ENCODE measurements at regions not wholly inside any gene's neighbourhood (a gene's known extent, or its start where the extent isn't known, plus 50 kb on each side); places are given as distances from the start of the nearest gene placed in this dataset.

DNA sequence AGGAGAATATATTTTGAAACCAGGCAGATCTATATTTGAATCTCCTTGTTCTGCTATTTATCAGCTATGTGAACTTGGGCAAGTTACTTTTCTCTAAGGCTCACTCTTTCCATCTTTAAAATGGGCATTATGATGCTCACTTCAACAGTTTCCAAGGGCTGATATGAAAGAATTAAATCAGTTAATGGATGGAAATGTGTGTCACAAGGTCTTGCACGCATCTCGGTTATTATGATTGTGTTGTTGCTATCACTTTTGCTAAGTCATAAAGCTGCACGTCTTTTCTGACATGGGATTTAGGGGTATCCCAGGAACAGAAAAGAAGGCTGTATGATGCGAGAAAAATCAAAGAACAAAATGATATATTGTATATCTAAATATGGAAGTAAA lies 721.5 kb upstream of the TBX3 start:
- H3K9me3 ChIP-seq (ENCODE audit: control insufficient read depth in 2 of 2, insufficient read depth in 1 of 2, low read depth in 1 of 2, low read length in 1 of 2): peaks cover 0 to 2% of the 10 kb centered on the region in 2 donors

DNA sequence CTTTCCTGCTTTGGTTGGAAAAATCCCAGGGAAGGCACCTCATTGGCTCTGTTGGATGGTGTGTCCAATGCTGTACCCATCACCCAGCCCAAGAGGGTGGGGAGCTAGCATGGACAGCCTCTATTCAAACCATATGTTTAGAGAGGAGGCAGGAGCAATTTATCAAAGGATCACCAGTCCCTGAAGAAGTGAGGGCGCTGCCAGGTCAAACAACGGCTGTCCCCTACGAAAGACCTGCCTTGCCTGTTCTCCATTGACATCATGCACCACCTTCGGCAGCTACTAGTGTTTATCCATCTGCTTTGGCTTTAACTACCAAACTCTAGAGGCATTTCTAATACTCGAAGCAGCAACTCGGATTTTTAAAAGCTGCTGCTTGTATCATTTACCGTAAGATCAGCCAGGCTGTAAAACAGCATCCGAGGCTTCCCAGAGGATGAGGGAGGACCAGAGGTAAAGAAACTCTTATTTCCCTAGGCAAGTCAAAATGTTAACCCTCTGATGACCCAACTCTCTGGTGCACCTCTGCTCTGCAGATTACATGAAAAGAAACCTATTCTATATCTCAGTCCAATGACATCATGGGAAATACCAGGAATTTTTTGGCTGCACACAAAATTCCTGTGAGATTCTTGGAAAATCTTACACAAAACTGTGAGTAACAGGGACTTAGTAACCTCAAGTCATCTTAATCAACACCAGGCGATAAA lies 720.9 kb upstream of the TBX3 start:
- no peaks in the 10 kb centered on the region for H3K4me1 ChIP-seq (ENCODE audit: control insufficient read depth in 2 of 2, insufficient read depth in 2 of 2, low read length in 1 of 2)
- H3K9me3 ChIP-seq (ENCODE audit: control insufficient read depth in 2 of 2, insufficient read depth in 1 of 2, low read depth in 1 of 2, low read length in 1 of 2): peaks cover 0 to 2% of the 10 kb centered on the region in 2 donors
- no peaks in the 10 kb centered on the region for H3K27me3 ChIP-seq (ENCODE audit: control insufficient read depth in 1 of 2, insufficient read depth in 2 of 2, low read length in 2 of 2)
- no peak overlapping the region for H3K27ac ChIP-seq (ENCODE audit: low read depth in 2 of 2, low read length in 1 of 2)
- WGBS, 2 donors: 51 to 58% methylated on average over 9 of the region's 9 CpGs
- no peaks in the 10 kb centered on the region for H3K36me3 ChIP-seq (ENCODE audit: control insufficient read depth in 2 of 2, insufficient read depth in 2 of 2, low read length in 1 of 2)
- no peak overlapping the region for H3K4me3 ChIP-seq (ENCODE audit: low read depth in 1 of 2, low read length in 2 of 2)

More for the DNA sequence above, 721.5 kb upstream of the TBX3 start:
- Histone ChIP-seq H3K27me3 (ENCODE audit: control insufficient read depth in 1 of 2, insufficient read depth in 2 of 2, low read length in 2 of 2) (no peaks in the 10 kb centered on the region), H3K4me1 (ENCODE audit: control insufficient read depth in 2 of 2, insufficient read depth in 2 of 2, low read length in 1 of 2) (no peaks in the 10 kb centered on the region), H3K36me3 (ENCODE audit: control insufficient read depth in 2 of 2, insufficient read depth in 2 of 2, low read length in 1 of 2) (no peaks in the 10 kb centered on the region), H3K27ac (ENCODE audit: low read depth in 2 of 2, low read length in 1 of 2) (no peak overlapping the region), H3K4me3 (ENCODE audit: low read depth in 1 of 2, low read length in 2 of 2) (no peak overlapping the region)
- 88 to 89% methylated on average over 4 of the region's 4 CpGs for WGBS, 2 donors

DNA sequence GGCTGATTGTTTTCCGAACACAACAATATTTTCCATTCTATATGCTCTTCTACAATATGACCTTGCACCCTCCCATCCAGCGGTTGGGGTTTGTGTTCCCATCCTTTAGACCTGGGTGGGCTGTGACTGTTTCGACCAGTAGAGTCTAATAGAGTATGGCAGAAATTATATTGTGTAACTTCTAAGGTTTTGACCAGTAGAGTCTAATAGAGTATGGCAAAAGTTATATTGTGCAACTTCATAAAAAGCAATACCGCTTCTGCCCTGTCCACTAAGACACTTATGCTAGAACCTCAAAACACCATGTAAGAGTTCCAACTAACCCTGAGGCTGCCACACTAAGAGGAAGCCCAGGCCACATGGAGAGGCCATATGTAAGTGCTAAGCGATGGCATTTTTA lies 719.7 kb upstream of the TBX3 start:
- WGBS, 2 donors: 88 to 96% methylated on average over 5 of the region's 5 CpGs
- Histone ChIP-seq H3K4me1 (ENCODE audit: control insufficient read depth in 2 of 2, insufficient read depth in 2 of 2, low read length in 1 of 2) (no peaks in the 10 kb centered on the region), H3K27ac (ENCODE audit: low read depth in 2 of 2, low read length in 1 of 2) (no peak overlapping the region), H3K9me3 (ENCODE audit: control insufficient read depth in 2 of 2, insufficient read depth in 1 of 2, low read depth in 1 of 2, low read length in 1 of 2) (peaks cover 0 to 2% of the 10 kb centered on the region in 2 donors), H3K27me3 (ENCODE audit: control insufficient read depth in 1 of 2, insufficient read depth in 2 of 2, low read length in 2 of 2) (no peaks in the 10 kb centered on the region), H3K4me3 (ENCODE audit: low read depth in 1 of 2, low read length in 2 of 2) (no peak overlapping the region), H3K36me3 (ENCODE audit: control insufficient read depth in 2 of 2, insufficient read depth in 2 of 2, low read length in 1 of 2) (no peaks in the 10 kb centered on the region)

DNA sequence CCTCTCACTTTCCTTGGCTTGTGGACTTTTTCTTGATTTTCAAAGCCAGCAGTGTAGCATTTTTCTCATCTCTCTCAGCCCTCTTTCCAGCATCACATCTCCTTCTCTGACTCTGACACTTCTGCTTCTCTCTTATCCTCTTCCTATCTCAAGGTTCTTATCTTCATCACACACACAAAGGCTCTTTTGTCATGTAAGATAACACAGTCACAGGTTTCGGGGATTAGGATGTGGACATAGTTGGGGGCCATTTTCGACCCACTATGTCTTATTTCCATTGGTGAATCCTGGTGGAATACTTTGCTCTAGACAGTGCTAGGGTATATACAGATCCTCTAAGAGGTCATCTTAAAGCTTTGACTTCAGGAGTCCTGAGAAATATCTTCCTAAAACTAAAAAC lies 719.3 kb upstream of the TBX3 start:
- H3K27ac ChIP-seq (ENCODE audit: low read depth in 2 of 2, low read length in 1 of 2): no peak overlapping the region
- no peaks in the 10 kb centered on the region for H3K27me3 ChIP-seq (ENCODE audit: control insufficient read depth in 1 of 2, insufficient read depth in 2 of 2, low read length in 2 of 2)
- H3K4me1 ChIP-seq (ENCODE audit: control insufficient read depth in 2 of 2, insufficient read depth in 2 of 2, low read length in 1 of 2): no peaks in the 10 kb centered on the region
- no peak overlapping the region for H3K4me3 ChIP-seq (ENCODE audit: low read depth in 1 of 2, low read length in 2 of 2)
- peaks cover 0 to 2% of the 10 kb centered on the region in 2 donors for H3K9me3 ChIP-seq (ENCODE audit: control insufficient read depth in 2 of 2, insufficient read depth in 1 of 2, low read depth in 1 of 2, low read length in 1 of 2)
- H3K36me3 ChIP-seq (ENCODE audit: control insufficient read depth in 2 of 2, insufficient read depth in 2 of 2, low read length in 1 of 2): no peaks in the 10 kb centered on the region
- WGBS, 2 donors: 78 to 80% methylated on average over 2 of the region's 2 CpGs

DNA sequence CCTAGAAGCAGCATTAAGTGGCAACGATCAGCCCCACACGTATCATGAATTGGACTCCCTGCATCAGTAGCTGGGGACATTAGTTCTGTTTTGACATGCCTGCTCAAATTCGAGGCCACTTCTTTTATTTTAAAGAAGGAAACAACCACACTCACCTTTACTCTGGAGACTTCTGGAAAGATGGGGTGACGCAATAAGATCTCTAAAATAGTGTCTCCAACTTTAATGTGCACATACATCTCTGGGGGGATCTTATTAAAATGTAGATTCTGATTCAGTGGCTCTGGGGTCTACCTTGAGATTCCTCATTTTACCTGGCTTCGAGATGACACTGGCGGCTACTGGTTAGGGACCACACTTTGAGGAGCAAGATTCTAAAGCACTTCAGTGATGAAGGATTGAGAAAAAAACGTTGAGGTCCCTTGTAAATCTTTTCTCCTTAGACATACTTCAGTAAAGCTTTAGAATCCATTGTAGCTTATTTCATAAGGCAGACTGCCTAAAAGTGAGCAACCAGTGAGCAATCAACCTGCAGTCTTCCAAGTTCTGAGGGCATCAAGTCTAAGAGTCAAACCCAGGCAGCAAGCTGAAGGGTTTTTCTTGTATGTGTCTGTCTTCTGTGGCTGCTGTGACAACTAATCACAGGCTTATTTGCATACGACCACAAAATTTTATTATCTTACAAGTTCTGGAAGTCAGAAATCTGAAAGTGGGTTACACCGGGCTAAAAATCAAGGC lies 718.6 kb upstream of the TBX3 start:
- Histone ChIP-seq H3K27me3 (ENCODE audit: control insufficient read depth in 1 of 2, insufficient read depth in 2 of 2, low read length in 2 of 2) (no peaks in the 10 kb centered on the region), H3K4me3 (ENCODE audit: low read depth in 1 of 2, low read length in 2 of 2) (no peak overlapping the region), H3K9me3 (ENCODE audit: control insufficient read depth in 2 of 2, insufficient read depth in 1 of 2, low read depth in 1 of 2, low read length in 1 of 2) (peaks cover 0 to 2% of the 10 kb centered on the region in 2 donors), H3K27ac (ENCODE audit: low read depth in 2 of 2, low read length in 1 of 2) (no peak overlapping the region), H3K36me3 (ENCODE audit: control insufficient read depth in 2 of 2, insufficient read depth in 2 of 2, low read length in 1 of 2) (no peaks in the 10 kb centered on the region), H3K4me1 (ENCODE audit: control insufficient read depth in 2 of 2, insufficient read depth in 2 of 2, low read length in 1 of 2) (no peaks in the 10 kb centered on the region)
- WGBS, 2 donors: 76 to 83% methylated on average over 9 of the region's 9 CpGs

DNA sequence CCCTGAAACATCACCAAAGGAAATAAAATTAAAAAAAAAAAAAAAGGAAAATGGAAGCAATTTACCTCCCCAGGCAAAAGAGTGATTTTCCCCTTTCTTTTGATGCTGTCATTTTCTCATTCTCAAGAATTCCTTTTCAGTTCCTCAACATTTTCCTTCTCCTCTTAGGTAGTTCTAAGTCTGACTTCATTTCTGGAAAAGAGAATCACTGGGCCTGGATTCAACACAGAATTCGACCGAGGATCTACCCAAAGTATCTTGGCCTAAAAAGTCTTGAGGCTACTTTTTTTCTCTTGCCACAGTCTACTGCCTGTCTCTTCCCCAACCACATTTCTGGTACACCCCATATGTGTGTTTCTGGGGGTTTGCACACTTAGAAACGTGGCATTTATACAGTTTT lies 717.8 kb upstream of the TBX3 start:
- no peaks in the 10 kb centered on the region for H3K36me3 ChIP-seq (ENCODE audit: control insufficient read depth in 2 of 2, insufficient read depth in 2 of 2, low read length in 1 of 2)
- H3K4me1 ChIP-seq (ENCODE audit: control insufficient read depth in 2 of 2, insufficient read depth in 2 of 2, low read length in 1 of 2): no peaks in the 10 kb centered on the region
- peaks cover 0 to 6% of the 10 kb centered on the region in 2 donors for H3K9me3 ChIP-seq (ENCODE audit: control insufficient read depth in 2 of 2, insufficient read depth in 1 of 2, low read depth in 1 of 2, low read length in 1 of 2)
- no peak overlapping the region for H3K4me3 ChIP-seq (ENCODE audit: low read depth in 1 of 2, low read length in 2 of 2)
- no peak overlapping the region for H3K27ac ChIP-seq (ENCODE audit: low read depth in 2 of 2, low read length in 1 of 2)
- WGBS, 2 donors: 71 to 77% methylated on average over 3 of the region's 3 CpGs
- H3K27me3 ChIP-seq (ENCODE audit: control insufficient read depth in 1 of 2, insufficient read depth in 2 of 2, low read length in 2 of 2): no peaks in the 10 kb centered on the region

DNA sequence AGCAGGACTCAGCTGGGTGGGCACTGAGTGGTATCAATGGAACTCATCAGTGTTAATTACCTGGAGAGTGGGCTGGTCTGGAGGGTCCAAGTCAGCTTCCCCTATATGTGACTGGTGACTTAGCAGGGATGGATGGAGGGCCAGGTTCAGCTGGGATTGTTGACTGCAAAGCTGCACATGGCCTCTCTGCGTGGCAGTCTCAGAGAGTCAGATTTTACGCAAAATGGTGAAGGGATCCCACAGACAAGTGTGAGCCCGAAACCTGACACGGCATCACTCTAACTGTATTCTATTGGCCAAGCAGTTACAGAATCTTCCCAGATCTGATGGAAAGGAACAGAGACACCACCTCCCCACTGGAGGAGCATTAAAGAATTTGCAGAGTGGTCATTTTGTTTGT lies 716.0 kb upstream of the TBX3 start:
- Histone ChIP-seq H3K4me1 (ENCODE audit: control insufficient read depth in 2 of 2, insufficient read depth in 2 of 2, low read length in 1 of 2) (no peaks in the 10 kb centered on the region), H3K27ac (ENCODE audit: low read depth in 2 of 2, low read length in 1 of 2) (no peak overlapping the region), H3K36me3 (ENCODE audit: control insufficient read depth in 2 of 2, insufficient read depth in 2 of 2, low read length in 1 of 2) (no peaks in the 10 kb centered on the region), H3K9me3 (ENCODE audit: control insufficient read depth in 2 of 2, insufficient read depth in 1 of 2, low read depth in 1 of 2, low read length in 1 of 2) (peaks cover 0 to 7% of the 10 kb centered on the region in 2 donors), H3K4me3 (ENCODE audit: low read depth in 1 of 2, low read length in 2 of 2) (no peak overlapping the region), H3K27me3 (ENCODE audit: control insufficient read depth in 1 of 2, insufficient read depth in 2 of 2, low read length in 2 of 2) (no peaks in the 10 kb centered on the region)
- 90 to 95% methylated on average over 4 of the region's 4 CpGs for WGBS, 2 donors

DNA sequence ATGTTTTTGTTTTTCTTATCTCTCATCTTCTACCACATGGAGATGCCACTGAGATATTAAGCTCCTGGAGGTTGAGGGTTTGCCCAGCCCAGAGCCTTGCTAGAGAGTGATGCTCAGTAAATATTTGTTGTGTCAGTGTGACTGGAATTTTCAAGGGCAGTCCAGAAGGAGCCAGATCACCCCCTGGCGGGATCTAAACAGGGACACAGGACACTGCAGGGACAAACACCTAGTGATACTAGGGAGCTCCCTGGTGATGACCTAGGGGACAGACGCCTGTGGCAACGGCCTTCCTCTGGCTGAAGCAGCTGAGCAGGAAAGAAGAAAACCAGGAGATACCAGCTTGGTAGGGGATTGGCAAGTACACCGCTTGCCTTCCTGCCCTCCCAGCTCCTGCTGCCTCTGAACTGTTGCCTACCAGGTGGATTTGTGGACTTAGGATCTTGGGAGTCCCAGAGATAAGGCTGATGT lies 714.4 kb upstream of the TBX3 start:
- Histone ChIP-seq H3K9me3 (ENCODE audit: control insufficient read depth in 2 of 2, insufficient read depth in 1 of 2, low read depth in 1 of 2, low read length in 1 of 2) (peaks cover 0 to 5% of the 10 kb centered on the region in 2 donors), H3K4me1 (ENCODE audit: control insufficient read depth in 2 of 2, insufficient read depth in 2 of 2, low read length in 1 of 2) (no peaks in the 10 kb centered on the region), H3K27me3 (ENCODE audit: control insufficient read depth in 1 of 2, insufficient read depth in 2 of 2, low read length in 2 of 2) (no peaks in the 10 kb centered on the region), H3K36me3 (ENCODE audit: control insufficient read depth in 2 of 2, insufficient read depth in 2 of 2, low read length in 1 of 2) (no peaks in the 10 kb centered on the region), H3K4me3 (ENCODE audit: low read depth in 1 of 2, low read length in 2 of 2) (no peak overlapping the region), H3K27ac (ENCODE audit: low read depth in 2 of 2, low read length in 1 of 2) (no peak overlapping the region)
- 58 to 83% methylated on average over 4 of the region's 4 CpGs for WGBS, 2 donors

DNA sequence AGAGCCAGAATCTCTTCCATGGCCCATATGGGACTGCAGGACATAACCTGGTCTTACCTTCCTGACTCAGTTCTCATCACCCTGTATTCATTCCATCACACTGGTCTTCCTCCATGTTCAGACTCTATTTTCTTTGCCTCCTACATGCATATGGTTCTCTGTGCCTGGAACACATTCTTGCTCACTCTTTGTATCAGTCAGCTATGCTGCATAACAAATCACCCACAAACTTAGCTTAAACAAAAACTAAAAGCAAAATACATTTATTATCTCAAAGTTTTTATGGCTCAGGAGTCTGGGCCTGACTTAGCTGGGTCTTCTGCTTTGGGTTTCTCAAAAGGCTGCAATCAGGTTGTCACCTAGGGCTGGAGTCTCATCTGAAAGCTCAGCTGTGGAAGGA lies 712.6 kb upstream of the TBX3 start:
- no peaks in the 10 kb centered on the region for H3K27me3 ChIP-seq (ENCODE audit: control insufficient read depth in 1 of 2, insufficient read depth in 2 of 2, low read length in 2 of 2)

More for the DNA sequence above, 712.6 kb upstream of the TBX3 start:
- Histone ChIP-seq H3K4me3 (ENCODE audit: low read depth in 1 of 2, low read length in 2 of 2) (no peak overlapping the region), H3K4me1 (ENCODE audit: control insufficient read depth in 2 of 2, insufficient read depth in 2 of 2, low read length in 1 of 2) (no peaks in the 10 kb centered on the region), H3K27ac (ENCODE audit: low read depth in 2 of 2, low read length in 1 of 2) (no peak overlapping the region), H3K9me3 (ENCODE audit: control insufficient read depth in 2 of 2, insufficient read depth in 1 of 2, low read depth in 1 of 2, low read length in 1 of 2) (peaks cover 0 to 5% of the 10 kb centered on the region in 2 donors), H3K36me3 (ENCODE audit: control insufficient read depth in 2 of 2, insufficient read depth in 2 of 2, low read length in 1 of 2) (no peaks in the 10 kb centered on the region)
